ENCODE measurements at regions not wholly inside any gene's neighbourhood (a gene's known extent, or its start where the extent isn't known, plus 50 kb on each side); places are given as distances from the start of the nearest gene placed in this dataset.

- CTCF ChIA-PET: no interaction called here
- ATAC-seq: no peak
- Mint-ChIP-seq H3K9me3 (no peaks in the 10 kb centered on the region; the same call in 1 of the 2 replicates), H3K27ac (no peak overlapping the region), H3K27me3 (ENCODE audit: low read depth) (no peaks in the 10 kb centered on the region), H3K36me3 (no peaks in the 10 kb centered on the region), H3K4me1 (peaks cover 21% of the 10 kb centered on the region), H3K4me3 (no peak overlapping the region)
- DNase-seq (ENCODE audit: low spot score): no peak
- no peak for TF ChIP-seq ZNF317 (CRISPR knock-in tag; IDR thresholded peaks at IDR 0.05; ENCODE audit: borderline replicate concordance, low read depth)
- TF ChIP-seq HMGA2 (CRISPR knock-in tag; IDR thresholded peaks at IDR 0.05): no peak
- TF ChIP-seq PREB (CRISPR knock-in tag; IDR thresholded peaks at IDR 0.05; ENCODE audit: borderline replicate concordance): no peak
- TF ChIP-seq EMX1 (CRISPR knock-in tag; IDR thresholded peaks at IDR 0.05): no peak
- no peak for TF ChIP-seq ZNF671 (CRISPR knock-in tag; IDR thresholded peaks at IDR 0.05)
- TF ChIP-seq ZBTB21 (CRISPR knock-in tag; IDR thresholded peaks at IDR 0.05; ENCODE audit: borderline replicate concordance): no peak
- no peak for TF ChIP-seq PRRX2 (CRISPR knock-in tag; IDR thresholded peaks at IDR 0.05)
- no peak for TF ChIP-seq NR2C2 (CRISPR knock-in tag; IDR thresholded peaks at IDR 0.05)
- no peak for TF ChIP-seq MYBL2 (CRISPR knock-in tag; IDR thresholded peaks at IDR 0.05)
- TF ChIP-seq CREM (CRISPR knock-in tag; IDR thresholded peaks at IDR 0.05): no peak
- no peak for TF ChIP-seq IRF2 (CRISPR knock-in tag; IDR thresholded peaks at IDR 0.05; ENCODE audit: borderline replicate concordance, low read depth)
- no peak for TF ChIP-seq TEAD4 (CRISPR knock-in tag; IDR thresholded peaks at IDR 0.05)
- no peak for TF ChIP-seq AR (CRISPR knock-in tag; IDR thresholded peaks at IDR 0.05)
- TF ChIP-seq MAX (CRISPR knock-in tag; IDR thresholded peaks at IDR 0.05): no peak
- no peak for TF ChIP-seq NFATC4 (CRISPR knock-in tag; IDR thresholded peaks at IDR 0.05)
- TF ChIP-seq ERG (CRISPR knock-in tag; IDR thresholded peaks at IDR 0.05): no peak
- no peak for TF ChIP-seq FOXP4 (CRISPR knock-in tag; IDR thresholded peaks at IDR 0.05)
- no peak for TF ChIP-seq ZBTB43 (CRISPR knock-in tag; IDR thresholded peaks at IDR 0.05)
- POLR2A ChIA-PET: no interaction called here
Observed at GRCh38 chr10:88110822-88111221, 247.4 kb downstream of the PTEN start.

GRCh38 chr10:88111294-88111693, 247.9 kb downstream of the PTEN start:
- no peaks in the 10 kb centered on the region; the same call in 1 of the 2 replicates for H3K9me3 Mint-ChIP-seq
- H3K4me3 Mint-ChIP-seq: no peak overlapping the region
- CTCF ChIA-PET: no interaction called here
- H3K36me3 Mint-ChIP-seq: no peaks in the 10 kb centered on the region
- no peaks in the 10 kb centered on the region for H3K27me3 Mint-ChIP-seq (ENCODE audit: low read depth)
- peaks cover 21% of the 10 kb centered on the region for H3K4me1 Mint-ChIP-seq
- no peak for DNase-seq (ENCODE audit: low spot score)
- no peak overlapping the region for H3K27ac Mint-ChIP-seq
- no peak for ATAC-seq
- POLR2A ChIA-PET: no interaction called here
- TF ChIP-seq SP1 (CRISPR knock-in tag; conservative IDR thresholded peaks at IDR 0.05) (no peak), E2F4 (CRISPR knock-in tag; IDR thresholded peaks at IDR 0.05; ENCODE audit: borderline replicate concordance, low read depth) (no peak), EMX1 (CRISPR knock-in tag; IDR thresholded peaks at IDR 0.05) (no peak), ATF1 (CRISPR knock-in tag; IDR thresholded peaks at IDR 0.05) (no peak), FOXJ3 (CRISPR knock-in tag; IDR thresholded peaks at IDR 0.05; ENCODE audit: borderline replicate concordance) (no peak), FOXK1 (CRISPR knock-in tag; IDR thresholded peaks at IDR 0.05) (no peak), ZMAT4 (CRISPR knock-in tag; IDR thresholded peaks at IDR 0.05) (no peak), ZNF263 (CRISPR knock-in tag; IDR thresholded peaks at IDR 0.05; ENCODE audit: low read depth) (no peak)
- TF ChIP-seq, protein P1, sequence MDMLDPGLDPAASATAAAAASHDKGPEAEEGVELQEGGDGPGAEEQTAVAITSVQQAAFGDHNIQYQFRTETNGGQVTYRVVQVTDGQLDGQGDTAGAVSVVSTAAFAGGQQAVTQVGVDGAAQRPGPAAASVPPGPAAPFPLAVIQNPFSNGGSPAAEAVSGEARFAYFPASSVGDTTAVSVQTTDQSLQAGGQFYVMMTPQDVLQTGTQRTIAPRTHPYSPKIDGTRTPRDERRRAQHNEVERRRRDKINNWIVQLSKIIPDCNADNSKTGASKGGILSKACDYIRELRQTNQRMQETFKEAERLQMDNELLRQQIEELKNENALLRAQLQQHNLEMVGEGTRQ (CRISPR knock-in tag; IDR thresholded peaks at IDR 0.05): no peak
